ENCODE measurements at regions not wholly inside any gene's neighbourhood (a gene's known extent, or its start where the extent isn't known, plus 50 kb on each side); places are given as distances from the start of the nearest gene placed in this dataset.

DNA sequence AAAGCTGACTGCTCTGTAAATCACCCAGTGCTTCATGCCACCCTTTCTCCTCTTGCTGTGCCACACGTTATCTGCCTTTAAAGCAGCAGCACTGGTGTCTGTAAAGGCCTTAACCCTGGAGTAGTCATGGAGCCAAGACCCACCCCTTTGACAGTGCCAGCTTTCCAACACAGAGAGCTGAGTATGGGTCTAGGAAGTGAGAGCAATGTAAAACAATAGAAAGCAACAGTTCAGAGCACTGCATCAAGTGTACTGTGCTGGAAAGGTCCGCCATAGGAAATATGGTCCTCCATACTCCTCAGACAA is 139.5 kb downstream of the DAD1 start:
- DNase-seq, result no peak

DNA sequence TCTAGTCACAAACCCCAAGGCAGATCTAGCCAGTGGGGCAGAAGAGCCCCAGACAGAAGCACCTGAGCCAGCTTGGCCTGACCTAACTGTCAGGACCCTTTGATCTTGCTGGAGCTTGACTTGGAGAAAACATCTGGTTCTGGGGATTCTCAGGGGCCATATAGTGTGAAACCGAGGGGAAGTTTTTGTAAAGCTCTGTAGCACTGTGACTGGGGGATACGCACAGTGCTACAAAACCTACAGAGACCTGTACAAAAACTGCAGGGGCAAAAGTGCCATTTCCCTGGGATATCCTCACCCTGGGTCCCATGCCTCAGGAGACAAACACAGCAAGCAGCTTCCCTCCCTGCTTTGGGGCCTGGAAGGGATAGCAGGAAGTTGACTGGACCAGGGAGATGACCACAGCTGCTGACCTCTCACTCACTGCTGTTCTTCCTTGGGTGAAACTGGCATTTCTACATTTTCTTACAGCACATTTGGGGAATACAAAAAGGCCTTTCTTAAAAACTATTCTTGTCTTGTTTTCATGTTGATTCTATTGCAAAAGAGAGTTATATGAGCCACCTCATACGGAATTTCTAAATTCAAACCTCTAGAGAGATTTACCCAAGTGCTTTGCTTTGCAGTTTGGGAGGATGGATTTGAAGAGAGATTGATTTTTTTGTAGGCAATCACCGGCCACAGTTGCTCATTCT is 140.0 kb downstream of the DAD1 start:
- no peak for DNase-seq

DNA sequence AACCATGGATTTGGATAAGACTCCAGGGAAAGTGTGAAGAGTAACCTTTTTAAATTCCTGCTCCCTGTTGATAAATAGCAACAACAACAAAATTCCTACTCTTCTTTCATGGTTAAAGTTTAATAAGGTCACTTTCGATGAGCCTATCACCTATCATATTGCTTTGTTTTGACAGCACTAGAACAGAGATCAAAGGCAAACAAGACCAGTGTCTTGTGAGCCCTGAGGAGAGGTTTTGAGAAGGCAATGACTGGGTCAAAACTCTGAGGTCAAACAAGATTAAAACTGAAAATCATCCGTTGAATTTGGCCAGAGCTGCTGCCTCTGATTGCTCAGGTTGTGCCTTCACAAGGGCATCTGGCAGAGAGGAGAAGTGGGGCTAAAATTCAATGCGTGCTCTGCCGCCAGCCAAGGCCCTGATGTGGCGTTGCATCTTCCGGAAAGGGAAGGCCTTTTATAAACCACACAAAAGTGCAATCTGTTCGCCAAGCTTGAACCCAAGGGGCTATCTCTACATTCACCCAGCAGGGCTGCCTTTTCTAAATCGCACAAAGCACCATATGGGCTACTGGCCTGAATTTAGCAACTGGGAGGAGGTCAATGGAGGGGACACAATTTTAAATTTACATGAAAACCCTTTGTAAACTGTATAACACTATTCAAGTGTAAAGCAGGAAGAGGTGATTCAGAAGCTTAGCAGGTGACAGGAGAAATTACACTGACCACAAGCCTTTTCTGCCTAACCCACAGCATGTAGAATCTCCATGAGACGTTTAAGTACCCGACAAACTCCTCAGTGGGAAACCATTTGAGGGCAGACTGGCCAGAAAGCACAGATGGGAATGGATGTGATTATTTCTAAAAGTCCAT is 140.8 kb downstream of the DAD1 start:
- peak; percentile 2 for DNase-seq

DNA sequence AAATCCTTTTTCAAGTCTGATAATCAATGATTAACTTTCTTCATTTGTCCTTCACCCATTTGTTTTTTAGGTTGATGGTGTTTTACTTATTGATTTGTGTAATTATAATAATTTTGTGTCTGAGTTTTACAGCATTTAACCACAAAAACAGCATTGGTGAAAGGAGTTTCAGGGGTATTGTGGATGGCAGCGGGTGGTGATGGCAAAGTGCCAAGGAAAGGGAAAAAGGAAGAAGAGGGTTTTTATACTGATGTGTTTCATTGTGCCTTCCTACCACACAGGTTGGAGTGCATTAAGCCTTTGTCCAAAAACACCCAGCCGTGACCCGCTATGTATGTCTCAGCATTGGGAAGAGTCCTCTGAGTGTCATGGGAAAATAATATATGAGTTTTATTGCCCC is 150.3 kb downstream of the DAD1 start:
- DNase-seq, result peak; percentile 29

DNA sequence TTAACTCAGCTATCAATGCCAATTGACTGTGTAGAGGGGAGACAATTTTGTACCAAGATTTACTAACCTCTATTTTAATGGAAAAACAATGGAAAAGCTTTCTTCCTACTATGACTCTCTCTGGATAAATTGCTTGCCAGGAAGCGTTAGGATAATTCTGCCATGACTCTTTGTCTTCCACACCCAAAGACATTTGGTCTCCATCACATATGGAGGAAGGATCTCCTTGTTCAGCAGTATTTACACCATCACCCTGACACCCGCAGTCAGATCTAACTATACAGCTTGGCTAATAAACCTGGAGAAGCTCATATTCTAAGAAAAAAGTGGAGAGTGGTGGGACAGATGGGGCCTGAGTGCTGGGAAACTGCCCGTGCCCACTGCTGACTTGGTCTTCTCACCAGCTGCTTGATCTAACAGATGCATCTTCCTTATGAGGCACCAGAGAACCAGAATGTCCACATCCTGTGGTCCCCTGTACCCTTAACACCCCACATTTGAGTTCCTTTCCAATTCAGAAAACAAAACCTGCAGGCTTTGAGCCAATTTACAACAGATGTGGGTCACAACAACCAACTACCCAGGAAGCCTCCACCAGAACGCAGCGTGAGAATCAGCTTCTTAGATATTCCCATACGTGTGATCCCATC is 154.0 kb downstream of the DAD1 start:
- no peak for DNase-seq

DNA sequence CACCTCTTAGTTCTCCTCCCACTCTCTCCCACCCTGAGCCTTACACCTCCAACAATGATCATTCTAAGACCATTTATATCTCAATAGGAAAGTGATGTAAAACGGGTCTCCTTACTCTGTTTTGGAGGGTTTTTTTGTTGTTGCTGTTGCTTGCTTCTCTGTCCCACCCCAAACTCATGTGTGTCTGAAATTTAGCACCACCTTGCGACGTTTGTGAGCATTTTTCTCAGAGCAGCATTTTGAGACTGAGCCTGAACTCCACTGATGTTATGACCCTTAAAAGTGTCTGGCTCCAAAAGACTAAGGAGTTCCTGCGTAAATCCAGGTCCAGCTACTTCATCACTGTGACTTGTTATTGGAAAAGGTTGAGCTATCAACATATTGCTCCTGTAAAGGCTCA is 155.0 kb downstream of the DAD1 start:
- DNase-seq, result peak; percentile 7

DNA sequence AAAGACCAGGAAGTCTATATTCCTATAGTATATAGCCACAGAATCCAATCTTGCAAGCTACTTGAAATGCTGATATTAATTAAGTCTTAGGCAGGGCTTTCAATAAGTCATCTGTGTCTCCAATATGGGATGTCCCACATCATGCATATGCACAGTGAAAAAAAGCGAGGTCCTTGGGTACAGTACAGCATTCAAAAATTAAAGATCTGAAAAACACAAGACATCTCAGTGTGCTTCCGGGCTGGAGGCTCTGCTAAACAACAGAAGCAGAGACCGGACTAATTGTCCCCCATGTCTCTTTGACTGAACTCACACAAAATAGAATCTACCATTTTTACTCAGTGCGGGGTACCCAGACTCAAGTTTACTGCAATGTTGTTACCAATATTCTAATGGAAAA is 156.0 kb downstream of the DAD1 start:
- peak; percentile 37 for DNase-seq

DNA sequence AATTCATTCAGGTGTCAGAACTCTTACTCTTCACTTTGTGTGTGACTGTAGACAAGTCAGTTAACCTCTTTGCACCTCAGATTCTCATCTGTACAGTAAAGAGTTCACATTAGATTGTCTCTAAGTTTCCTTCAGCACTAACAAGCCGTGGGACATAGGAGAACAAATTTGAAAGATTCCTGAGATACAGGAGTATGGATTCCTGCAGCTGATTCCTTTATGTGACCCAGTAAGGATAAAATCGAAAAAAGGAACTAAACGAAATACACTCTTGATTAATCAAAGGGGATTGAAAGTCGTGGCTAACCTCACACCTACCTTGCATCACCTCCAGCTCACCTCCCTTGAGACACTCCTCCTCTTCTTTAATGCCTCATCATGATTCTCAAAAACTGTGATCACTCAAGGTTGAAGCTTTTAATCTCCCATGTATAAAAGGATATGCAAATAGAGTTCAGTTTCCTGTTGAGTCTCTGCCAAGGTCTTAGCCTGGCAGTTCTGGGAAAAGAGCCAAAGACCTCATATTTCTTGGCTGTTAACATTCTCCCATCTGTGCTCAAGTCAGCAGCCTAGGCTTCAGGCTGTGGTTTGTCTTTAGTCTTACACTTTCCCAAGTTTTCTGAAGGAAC is 156.6 kb downstream of the DAD1 start:
- peak; percentile 87 for DNase-seq

DNA sequence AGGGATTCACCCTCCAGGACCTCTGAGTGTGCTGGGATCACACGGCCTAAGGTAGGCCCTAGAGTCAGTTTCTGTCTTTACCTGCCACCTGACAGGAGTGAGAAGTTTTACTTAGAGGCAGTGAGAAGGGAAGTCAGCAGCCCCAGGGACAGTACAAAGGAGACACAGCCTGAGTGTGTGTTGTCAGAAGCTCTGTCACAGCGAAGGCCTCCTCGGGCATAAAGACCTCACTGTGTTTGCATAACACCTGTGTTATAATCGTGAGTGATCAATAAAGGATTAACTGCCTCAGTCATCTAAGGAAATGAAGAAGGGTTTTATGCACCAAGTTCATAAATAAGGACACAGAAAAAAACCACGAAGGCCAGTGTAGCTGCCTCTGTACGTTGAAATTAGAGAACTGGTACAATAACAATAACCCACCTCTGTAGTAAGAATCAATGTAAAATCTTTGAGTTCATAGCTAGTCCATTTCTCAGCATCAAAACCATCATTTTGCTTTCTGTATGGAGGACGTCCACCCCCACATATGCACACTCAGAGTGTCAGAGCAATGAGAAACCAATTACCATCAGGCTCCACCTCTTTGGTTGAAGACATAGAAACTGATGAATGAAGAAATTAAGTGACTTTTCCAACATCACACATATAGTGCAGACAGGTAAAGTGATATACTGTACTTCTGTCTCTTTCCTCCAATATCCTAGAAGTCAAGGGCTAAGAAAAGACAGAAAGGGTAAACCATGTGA is 159.3 kb downstream of the DAD1 start:
- DNase-seq, result no peak

DNA sequence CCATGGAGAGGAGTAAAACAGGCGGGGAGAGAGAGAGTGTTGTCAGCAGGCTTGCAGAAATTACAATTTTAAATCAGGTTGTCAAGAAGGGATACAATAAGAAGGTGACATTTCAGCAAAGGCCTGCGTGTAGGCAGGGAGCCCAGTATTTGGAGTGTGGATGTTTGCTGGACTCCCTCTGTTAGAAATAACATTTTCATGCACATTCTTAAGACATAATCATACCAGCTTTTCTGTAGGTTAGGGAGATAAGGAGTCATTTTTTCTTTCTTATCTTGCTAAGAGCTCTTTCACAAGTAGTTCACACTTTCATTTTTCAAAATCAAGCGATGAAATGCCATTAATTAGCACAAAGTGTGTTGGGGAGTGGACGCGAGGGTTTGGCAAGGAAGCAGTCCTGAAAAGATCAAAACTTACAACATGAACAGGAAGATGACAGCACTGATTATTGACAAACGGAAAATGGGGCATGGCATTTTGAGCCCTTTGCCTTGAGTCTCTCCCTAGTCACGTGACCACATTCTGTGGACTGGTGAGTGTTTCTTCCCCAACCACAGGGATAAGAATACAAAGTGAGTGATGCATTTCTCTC is 160.2 kb downstream of the DAD1 start:
- DNase-seq, result no peak

DNA sequence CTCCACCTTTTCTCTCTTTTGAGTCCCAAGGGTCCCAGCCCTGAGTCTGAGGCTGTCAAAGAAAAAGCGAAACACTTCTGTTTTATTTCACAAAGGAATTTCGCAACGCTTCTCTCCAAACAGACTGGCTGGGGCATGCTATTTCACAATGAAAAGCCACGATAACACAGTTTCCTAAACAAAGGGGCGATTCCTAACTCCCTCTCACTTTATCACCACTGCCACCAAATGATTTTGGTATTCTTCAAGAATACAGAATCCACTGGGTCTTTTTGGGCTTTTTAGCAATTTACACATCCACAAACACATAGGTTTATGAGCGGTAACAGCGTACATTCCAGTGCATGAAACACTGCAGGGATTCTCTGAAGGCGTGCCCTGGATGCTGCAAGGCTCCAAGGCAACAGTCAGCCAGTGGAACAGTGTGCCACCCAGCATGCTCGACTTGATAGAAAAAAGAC is 161.2 kb downstream of the DAD1 start:
- no peak for DNase-seq

DNA sequence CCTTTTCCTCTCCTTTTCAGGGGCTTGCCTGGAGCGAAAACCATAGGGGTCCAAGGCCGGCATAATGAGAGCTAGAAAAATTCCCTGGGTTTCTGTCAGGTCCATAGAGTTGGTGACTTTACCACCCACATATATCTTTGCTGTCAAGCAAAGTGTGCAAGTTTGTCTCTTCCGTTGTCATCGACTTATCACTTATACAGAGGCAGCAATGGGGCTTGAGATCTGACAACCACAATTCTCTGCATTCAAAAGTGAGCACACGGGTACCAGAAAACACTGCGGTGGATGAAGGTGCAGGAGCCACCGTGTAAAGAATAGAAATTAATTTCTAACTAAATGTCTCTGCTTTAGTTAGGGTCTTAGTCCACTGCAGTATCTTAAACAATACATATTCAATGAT is 162.3 kb downstream of the DAD1 start:
- DNase-seq, result no peak

DNA sequence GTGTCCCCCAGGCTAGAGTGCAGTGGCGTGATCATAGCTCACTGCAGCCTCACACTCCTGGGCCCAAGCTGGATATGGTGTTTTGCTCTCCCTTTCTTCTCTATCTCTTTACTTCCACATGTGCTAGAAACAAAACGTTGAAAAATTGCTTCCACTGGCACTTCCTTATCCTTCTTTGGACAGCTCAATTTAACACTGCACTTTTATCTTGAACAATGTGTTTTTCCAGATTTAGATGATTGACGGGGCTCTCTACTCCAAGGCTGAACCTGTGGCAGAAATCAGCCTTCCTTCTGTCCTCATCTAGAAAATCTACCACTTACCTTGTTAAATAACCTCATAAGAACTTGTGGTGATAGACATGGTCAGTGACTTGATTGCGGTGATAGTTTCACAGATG is 165.1 kb downstream of the DAD1 start:
- no peak for DNase-seq

DNA sequence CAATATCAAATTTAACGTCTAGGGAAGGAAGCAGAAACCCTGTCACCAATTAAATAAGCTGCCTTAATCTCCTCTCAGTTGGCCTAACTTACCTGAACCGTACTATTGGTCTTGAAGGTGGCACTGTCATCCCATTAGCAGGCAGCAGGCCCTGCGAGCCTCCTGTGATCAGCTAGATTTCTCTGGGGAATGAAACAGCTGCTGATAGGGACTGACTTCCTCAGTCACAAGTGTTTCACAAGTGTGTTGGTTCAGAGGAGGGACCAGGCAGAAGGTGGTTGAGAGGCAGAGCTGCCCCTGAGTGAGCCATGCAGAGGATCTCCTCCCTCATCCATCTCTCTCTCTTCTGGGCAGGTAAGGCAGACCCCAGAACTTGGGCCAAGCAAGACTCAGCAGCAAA is 166.8 kb downstream of the DAD1 start:
- DNase-seq, result no peak

DNA sequence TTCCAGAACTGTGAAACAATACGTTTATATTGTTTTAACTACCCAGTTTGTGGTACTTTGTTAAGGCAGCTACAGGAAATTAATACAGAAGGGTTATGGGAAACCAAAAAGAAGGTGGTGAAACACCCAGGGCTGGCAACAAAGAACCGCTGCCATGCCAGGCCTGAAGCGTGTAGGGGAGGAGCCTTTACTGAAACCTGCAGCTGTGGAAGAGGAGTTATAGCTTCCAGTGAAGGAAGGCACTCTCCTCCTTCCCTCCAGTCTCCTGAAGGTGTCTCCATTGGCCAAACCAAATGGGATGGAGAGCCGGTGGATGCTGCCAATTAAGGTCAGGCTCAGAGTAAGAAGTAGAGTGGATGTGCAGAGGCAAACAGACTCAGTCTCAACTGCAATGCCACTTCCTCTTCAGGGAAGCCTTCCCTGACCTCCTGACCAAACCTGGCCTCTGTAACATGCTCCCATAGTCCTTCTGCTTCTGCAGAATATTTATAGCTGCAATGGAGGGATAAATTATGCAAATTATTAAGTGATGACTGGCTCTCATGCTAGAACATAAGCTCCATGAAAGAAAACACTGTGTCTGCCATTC is 168.3 kb downstream of the DAD1 start:
- no peak for DNase-seq

DNA sequence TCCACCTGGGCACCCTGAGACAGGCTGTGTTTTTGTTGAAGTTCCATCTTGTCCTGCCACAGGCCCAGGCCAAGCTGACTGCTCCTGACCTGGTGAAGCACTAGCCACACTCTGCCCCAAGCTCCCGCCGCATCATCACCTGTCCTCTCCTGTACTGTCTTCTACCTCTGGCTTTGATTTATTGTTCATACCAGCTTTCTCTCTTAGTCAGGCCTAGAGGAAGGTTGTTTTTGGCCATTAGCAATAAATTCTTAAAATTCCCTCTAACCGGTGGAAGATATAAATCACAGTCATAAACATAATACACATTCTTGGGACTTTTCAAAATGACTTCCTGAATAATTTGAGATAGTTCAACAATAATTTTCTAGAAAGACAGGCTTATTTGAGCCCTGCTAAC is 169.4 kb downstream of the DAD1 start:
- no peak for DNase-seq

DNA sequence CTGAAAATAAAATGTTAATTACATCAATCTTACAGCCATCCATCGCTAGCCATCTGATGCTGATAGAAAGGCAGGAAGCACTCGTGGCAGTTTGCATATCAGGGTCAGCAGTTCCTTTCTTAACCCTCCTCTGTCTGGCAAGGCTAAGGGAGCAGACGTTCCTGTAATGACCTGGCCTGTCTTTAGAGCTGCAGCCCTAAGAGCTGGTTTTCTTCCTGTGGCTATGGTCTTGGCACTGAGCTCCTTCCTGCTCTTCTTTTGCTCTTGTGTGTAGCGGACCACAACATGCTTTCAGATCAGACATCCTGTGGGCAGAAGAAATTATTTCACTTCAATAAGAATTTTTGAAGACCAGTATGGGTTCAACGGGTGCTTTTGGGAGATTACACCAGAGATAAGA is 170.4 kb downstream of the DAD1 start:
- DNase-seq, result no peak

DNA sequence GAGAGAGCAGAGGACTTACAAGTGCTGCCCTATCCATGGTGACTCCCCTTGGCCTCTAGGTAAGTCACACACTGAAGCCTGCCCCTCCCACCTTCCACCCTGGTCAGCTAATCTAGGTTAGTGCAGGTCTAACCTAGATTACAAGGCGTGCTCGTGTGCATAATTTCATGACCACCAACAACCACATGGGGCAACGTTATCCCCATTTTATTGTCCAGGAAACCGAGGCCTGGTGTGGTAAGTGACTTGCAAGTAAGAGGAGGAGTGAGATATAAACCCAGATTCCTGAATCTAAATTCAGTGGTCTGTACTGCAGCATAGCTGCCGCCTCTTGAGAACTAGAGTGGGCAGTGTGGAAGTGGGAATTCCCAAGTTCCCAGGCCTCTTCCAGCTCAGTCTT is 171.1 kb downstream of the DAD1 start:
- no peak for DNase-seq

DNA sequence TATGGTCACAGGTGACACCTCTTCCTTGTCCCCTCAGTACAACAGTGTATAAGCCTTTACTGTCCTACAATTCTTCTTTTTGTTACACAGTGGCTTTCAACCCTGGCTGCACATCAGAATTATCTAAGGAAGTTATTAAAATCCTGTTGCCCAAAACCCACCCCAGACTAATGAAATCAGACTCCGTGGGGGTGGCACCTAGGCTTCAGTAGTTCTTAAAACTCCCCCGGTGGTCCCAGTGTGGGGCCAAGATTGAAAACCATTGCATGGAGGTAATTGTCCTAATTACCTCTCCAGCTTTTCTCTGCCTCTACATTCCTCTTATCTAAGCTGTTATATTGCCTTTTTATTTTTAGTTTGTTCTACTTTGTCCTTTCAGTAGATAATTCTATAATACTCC is 172.8 kb downstream of the DAD1 start:
- no peak for DNase-seq

DNA sequence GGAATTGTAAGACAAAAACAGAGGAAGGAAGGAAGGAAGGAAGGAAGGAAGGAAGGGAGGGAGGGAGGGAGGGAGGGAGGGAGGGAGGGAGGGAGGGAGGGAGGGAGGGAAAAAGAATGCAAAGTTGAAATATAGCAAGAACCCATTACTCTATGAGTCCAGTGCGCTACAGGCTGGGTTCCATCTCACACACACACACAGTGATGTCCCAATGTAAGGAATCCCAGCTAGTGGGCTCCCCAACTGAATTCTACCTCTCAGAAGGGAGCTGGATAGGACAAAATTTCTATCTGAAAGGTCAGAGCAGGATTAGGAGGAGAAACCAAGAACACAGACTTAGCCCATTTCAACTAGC is 173.4 kb downstream of the DAD1 start:
- DNase-seq, result no peak

DNA sequence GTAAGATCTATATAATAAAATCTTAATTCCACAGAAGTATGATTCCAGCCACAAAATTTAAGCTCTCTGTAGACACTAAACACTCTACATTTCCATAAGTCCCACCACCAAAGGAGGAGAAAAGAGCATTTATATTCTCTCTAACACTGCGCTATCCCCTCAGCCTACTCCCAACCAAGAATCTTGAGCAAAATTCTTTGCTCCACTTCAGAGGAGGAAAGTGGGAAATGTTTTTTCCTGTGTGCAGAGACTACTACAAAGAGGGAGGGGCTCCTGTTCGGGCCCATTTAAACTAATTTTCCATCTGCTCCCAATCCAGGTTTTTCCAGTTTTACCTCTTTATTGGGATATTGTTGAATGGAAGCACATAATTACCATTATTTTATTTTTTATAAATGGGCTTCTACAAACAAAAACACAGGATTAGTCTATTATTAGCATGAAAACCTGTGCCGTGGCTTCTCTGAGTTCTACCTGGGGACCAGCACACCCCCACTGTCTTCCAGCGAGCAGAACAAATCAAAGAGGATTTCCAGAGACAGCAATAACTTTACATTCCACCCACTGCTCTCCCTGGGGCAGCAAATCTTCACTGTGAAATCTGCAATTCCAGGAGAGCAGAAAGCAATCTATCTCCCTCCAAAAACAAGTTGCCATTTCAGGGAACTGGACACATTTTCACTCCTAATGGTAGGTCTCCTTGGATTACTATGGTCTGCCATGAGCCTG is 174.0 kb downstream of the DAD1 start:
- no peak for DNase-seq

Data from RPMI8226 (cell line).